Vagina (tissue), 2 donors: ENCODE measurements at regions not wholly inside any gene's neighbourhood (a gene's known extent, or its start where the extent isn't known, plus 50 kb on each side); places are given as distances from the start of the nearest gene placed in this dataset.

Experiments used
- CTCF ChIP-seq, 3 experiments: fragments of 450-650 bp in 2 of 3; fragments of 200-600 bp in 1 of 3; sonication (generic) in 1 of 3; IDR thresholded peaks; one replicate each; pipeline ENCODE4 v1.5.1; 2017 to 2019; ENCODE audit warnings: antibody characterized with exemption in 3 of 3, mild to moderate bottlenecking in 2 of 3, moderate library complexity in 2 of 3
- POLR2A ChIP-seq, 2 donors: fragments of 450-650 bp; IDR thresholded peaks; one replicate each; pipeline ENCODE4 v1.6.1; 2017; ENCODE audit warnings: antibody characterized with exemption in 2 of 2, mild to moderate bottlenecking in 2 of 2, moderate library complexity in 2 of 2
- POLR2AphosphoS5 ChIP-seq, 2 donors: sonication (generic); formaldehyde crosslinking; IDR thresholded peaks; one replicate each; pipeline ENCODE4 v1.9.0; 2017; ENCODE audit warnings: antibody characterized with exemption in 2 of 2, mild to moderate bottlenecking in 2 of 2, low read depth in 1 of 2; ENCODE audit not compliant: insufficient read depth in 1 of 2

- TF ChIP-seq CTCF (IDR thresholded peaks at IDR 0.05) (no peak), POLR2AphosphoS5 (IDR thresholded peaks at IDR 0.05; ENCODE audit: insufficient read depth in 1 of 2, low read depth in 1 of 2) (no peak), POLR2A (IDR thresholded peaks at IDR 0.05) (no peak)
These were observed 70.7 kb upstream of the GTF3A start for GRCh38 chr13:27353708-27354107.
